Upper lobe of right lung (tissue), 1 donor: ENCODE measurements at regions not wholly inside any gene's neighbourhood (a gene's known extent, or its start where the extent isn't known, plus 50 kb on each side); places are given as distances from the start of the nearest gene placed in this dataset.

Experiments used
- ATAC-seq: fragments of 200-7000 bp; cut with Tn5 transposase; one replicate; pipeline ENCODE4 v1.9.1; 2020; ENCODE audit warnings: mild to moderate bottlenecking, moderate library complexity
- DNase-seq: peaks from one replicate; pipeline ENCODE4 v3.0.0-alpha.2; 2020
- H3K27ac ChIP-seq: fragments of 200-600 bp; one replicate; pipeline ENCODE4 v1.8.0; 2022
- H3K27me3 ChIP-seq: fragments of 200-600 bp; one replicate; pipeline ENCODE4 v1.8.0; 2022; ENCODE audit warnings: mild to moderate bottlenecking
- H3K36me3 ChIP-seq: fragments of 200-600 bp; one replicate; pipeline ENCODE4 v1.8.0; 2022
- H3K4me1 ChIP-seq: fragments of 200-600 bp; one replicate; pipeline ENCODE4 v1.8.0; 2022
- H3K4me3 ChIP-seq: fragments of 200-600 bp; one replicate; pipeline ENCODE4 v1.8.0; 2022; ENCODE audit warnings: mild to moderate bottlenecking
- H3K9me3 ChIP-seq: fragments of 200-600 bp; one replicate; pipeline ENCODE4 v1.8.0; 2022
- intact Hi-C: fragments of 100-400 bp; cut with DNase I; formaldehyde crosslinking; loops from one replicate; pipeline ENCODE4 v1.11.0; 2022
- TF ChIP-seq, protein P1 (sequence below): fragments of 200-600 bp; IDR thresholded peaks from one replicate; pipeline ENCODE4 v1.8.0; 2022; ENCODE audit warnings: antibody characterized with exemption
- donor health status: DM: no; HTN: yes; CAD: no; lungs with severe emphysema.

GRCh38 chr12:102593134-102593533 lies 112.8 kb upstream of the IGF1 start:
- H3K27ac ChIP-seq, result no peak overlapping the region
- no peaks in the 10 kb centered on the region for H3K36me3 ChIP-seq
- TF ChIP-seq, protein P1, sequence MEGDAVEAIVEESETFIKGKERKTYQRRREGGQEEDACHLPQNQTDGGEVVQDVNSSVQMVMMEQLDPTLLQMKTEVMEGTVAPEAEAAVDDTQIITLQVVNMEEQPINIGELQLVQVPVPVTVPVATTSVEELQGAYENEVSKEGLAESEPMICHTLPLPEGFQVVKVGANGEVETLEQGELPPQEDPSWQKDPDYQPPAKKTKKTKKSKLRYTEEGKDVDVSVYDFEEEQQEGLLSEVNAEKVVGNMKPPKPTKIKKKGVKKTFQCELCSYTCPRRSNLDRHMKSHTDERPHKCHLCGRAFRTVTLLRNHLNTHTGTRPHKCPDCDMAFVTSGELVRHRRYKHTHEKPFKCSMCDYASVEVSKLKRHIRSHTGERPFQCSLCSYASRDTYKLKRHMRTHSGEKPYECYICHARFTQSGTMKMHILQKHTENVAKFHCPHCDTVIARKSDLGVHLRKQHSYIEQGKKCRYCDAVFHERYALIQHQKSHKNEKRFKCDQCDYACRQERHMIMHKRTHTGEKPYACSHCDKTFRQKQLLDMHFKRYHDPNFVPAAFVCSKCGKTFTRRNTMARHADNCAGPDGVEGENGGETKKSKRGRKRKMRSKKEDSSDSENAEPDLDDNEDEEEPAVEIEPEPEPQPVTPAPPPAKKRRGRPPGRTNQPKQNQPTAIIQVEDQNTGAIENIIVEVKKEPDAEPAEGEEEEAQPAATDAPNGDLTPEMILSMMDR, result no peak
- H3K9me3 ChIP-seq, result no peaks in the 10 kb centered on the region
- no peaks in the 10 kb centered on the region for H3K27me3 ChIP-seq
- no peaks in the 10 kb centered on the region for H3K4me1 ChIP-seq
- DNase-seq (no peak), ATAC-seq (no peak)
- intact Hi-C loops, result no loop called here
- H3K4me3 ChIP-seq, result no peak overlapping the region

DNA sequence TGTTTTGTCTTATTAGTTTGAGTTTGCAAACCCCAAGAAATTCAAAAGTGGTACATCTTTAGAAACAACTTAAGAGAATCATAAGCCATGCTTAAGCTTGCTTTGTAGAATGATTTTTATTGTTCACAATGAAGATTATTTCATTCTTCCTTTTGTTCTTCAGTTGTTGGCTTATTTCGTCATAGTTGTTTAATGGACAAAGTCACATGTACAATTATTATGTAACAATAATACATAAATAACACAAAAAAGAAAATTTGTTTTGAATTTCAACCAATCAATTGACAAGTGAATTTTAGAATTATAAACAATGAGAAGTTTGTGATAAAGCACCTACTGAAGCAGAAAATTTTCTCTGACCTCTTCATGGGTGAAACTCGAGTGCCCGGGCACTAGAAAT lies 111.8 kb upstream of the IGF1 start:
- Histone ChIP-seq H3K4me1 (no peaks in the 10 kb centered on the region), H3K36me3 (no peaks in the 10 kb centered on the region), H3K9me3 (no peaks in the 10 kb centered on the region), H3K4me3 (no peak overlapping the region), H3K27me3 (no peaks in the 10 kb centered on the region), H3K27ac (no peak overlapping the region)
- TF ChIP-seq, protein P1, result no peak
- DNase-seq (no peak), ATAC-seq (no peak)
- intact Hi-C loops, result no loop called here

DNA sequence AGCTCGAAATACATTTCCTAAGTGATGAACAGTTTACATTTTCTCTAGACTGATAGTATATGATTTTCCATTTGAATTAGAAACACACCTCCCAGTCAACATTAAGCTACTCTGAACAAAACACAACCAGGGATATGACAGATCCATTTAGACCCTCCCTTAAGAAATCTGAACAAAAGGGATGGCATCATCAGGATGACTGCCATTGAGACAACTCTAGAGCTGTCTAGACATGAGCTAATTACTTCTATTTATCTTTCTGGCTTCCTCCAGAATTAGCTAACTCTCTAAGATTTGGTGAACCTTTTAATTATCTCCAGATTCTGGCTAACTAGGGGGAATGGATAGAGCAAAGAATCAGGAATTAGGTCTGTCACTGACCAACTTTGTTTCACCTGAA lies 92.9 kb upstream of the IGF1 start:
- H3K27me3 ChIP-seq, result no peaks in the 10 kb centered on the region
- ATAC-seq, result no peak
- H3K4me1 ChIP-seq, result no peaks in the 10 kb centered on the region
- H3K9me3 ChIP-seq, result no peaks in the 10 kb centered on the region
- H3K27ac ChIP-seq, result no peak overlapping the region
- intact Hi-C loops, result no loop called here
- H3K4me3 ChIP-seq, result no peak overlapping the region
- no peak for DNase-seq
- TF ChIP-seq, protein P1, result no peak
- no peaks in the 10 kb centered on the region for H3K36me3 ChIP-seq

GRCh38 chr12:102571889-102572288 lies 91.5 kb upstream of the IGF1 start:
- intact Hi-C loops, result no loop called here
- H3K27me3 ChIP-seq, result no peaks in the 10 kb centered on the region
- ATAC-seq (no peak), DNase-seq (no peak)
- H3K36me3 ChIP-seq, result no peaks in the 10 kb centered on the region
- H3K9me3 ChIP-seq, result no peaks in the 10 kb centered on the region
- H3K4me1 ChIP-seq, result no peaks in the 10 kb centered on the region
- no peak overlapping the region for H3K4me3 ChIP-seq
- TF ChIP-seq, protein P1, result no peak
- H3K27ac ChIP-seq, result no peak overlapping the region

DNA sequence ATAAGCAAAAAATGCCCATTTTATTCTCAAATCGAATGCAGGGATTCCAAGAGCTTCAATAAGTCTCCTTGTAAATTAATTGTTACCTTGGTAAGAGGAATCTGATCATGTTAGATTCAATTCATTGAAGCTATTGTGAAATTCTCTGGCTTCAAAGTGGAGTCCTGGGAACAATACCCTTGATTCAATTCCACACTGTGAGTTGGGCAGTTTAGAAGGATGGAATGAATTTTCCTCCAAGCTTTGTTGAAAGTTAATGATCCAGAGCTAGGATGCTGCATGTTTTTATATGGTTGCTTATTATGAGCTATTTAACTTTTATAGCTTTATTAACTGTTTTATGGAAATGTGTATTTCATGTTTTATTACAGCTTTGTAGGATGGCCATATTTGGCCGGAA lies 89.9 kb upstream of the IGF1 start:
- no peaks in the 10 kb centered on the region for H3K36me3 ChIP-seq
- no peak overlapping the region for H3K4me3 ChIP-seq
- DNase-seq (no peak), ATAC-seq (no peak)
- H3K27me3 ChIP-seq, result no peaks in the 10 kb centered on the region
- intact Hi-C loops, result no loop called here
- TF ChIP-seq, protein P1, result no peak
- H3K27ac ChIP-seq, result no peak overlapping the region
- no peaks in the 10 kb centered on the region for H3K4me1 ChIP-seq
- H3K9me3 ChIP-seq, result no peaks in the 10 kb centered on the region

DNA sequence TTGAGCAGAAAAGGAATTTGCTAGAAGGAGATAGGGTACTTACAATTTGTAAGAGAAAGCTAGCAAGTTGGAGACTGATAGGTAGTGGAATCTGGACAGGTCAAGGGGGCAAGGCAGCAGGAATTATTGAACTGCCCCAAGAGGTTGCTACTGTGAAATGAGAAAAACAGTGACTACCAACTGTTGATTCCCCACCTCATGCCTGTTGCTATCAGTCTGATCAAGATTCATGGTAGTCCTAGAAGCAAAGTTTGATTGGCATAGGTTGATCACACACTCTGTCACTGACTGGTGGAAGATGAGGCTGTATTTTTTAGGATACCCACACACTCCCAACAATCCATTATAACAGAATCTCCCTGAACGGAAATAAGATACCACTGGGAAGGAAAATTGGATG lies 89.4 kb upstream of the IGF1 start:
- TF ChIP-seq, protein P1, result no peak
- Histone ChIP-seq H3K4me1 (no peaks in the 10 kb centered on the region), H3K27me3 (no peaks in the 10 kb centered on the region), H3K36me3 (no peaks in the 10 kb centered on the region), H3K27ac (no peak overlapping the region), H3K4me3 (no peak overlapping the region), H3K9me3 (no peaks in the 10 kb centered on the region)
- intact Hi-C loops, result no loop called here
- ATAC-seq (no peak), DNase-seq (no peak)
